HCT116 (cell line): ENCODE measurements at regions not wholly inside any gene's neighbourhood (a gene's known extent, or its start where the extent isn't known, plus 50 kb on each side); places are given as distances from the start of the nearest gene placed in this dataset.

Experiments used
- CEBPB ChIP-seq: IDR thresholded peaks from 2 replicates; pipeline ENCODE4 v1.6.1; 2012; ENCODE audit warnings: low read depth
- EZH2 ChIP-seq: fragments of 200-600 bp; sonication (generic); IDR thresholded peaks from 2 replicates; pipeline ENCODE4 v1.6.1; 2017; ENCODE audit warnings: antibody characterized with exemption, mixed run types
- TF ChIP-seq, protein P1 (sequence below), 3 experiments: fragments of 200-600 bp in 1 of 3; sonication (generic) in 1 of 3; IDR thresholded peaks in 2 of 3; conservative IDR thresholded peaks in 1 of 3; 2 replicates each; pipeline ENCODE4 v1.5.1; 2012 to 2017; ENCODE audit warnings: low read depth in 2 of 3, low read length in 2 of 3, antibody characterized with exemption in 1 of 3, borderline replicate concordance in 1 of 3, control low read depth in 1 of 3, mild to moderate bottlenecking in 1 of 3, mixed read lengths in 1 of 3, mixed run types in 1 of 3, moderate library complexity in 1 of 3; ENCODE audit not compliant: insufficient read depth in 1 of 3

DNA sequence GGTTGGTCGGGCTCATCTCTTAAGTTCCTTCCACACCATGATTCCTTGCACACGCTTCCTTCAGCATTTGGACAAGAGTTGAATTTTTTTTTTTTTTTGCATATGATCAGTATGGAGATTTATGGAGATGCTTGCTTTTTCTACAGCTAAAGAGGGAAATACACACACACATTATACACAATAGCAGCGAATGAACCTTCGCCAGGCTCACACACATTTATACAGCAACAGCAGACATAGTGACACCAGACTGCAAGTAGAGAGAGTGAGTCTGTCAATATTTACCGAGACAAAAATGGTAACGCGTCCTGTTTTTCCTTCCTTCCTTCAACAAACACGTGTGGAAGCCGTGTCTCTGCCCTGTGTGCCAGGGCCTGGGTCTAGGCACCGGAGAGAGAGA, 897.9 kb downstream of the BCL11B start:
- TF ChIP-seq EZH2 (no peak), CEBPB (no peak)
- TF ChIP-seq, protein P1, sequence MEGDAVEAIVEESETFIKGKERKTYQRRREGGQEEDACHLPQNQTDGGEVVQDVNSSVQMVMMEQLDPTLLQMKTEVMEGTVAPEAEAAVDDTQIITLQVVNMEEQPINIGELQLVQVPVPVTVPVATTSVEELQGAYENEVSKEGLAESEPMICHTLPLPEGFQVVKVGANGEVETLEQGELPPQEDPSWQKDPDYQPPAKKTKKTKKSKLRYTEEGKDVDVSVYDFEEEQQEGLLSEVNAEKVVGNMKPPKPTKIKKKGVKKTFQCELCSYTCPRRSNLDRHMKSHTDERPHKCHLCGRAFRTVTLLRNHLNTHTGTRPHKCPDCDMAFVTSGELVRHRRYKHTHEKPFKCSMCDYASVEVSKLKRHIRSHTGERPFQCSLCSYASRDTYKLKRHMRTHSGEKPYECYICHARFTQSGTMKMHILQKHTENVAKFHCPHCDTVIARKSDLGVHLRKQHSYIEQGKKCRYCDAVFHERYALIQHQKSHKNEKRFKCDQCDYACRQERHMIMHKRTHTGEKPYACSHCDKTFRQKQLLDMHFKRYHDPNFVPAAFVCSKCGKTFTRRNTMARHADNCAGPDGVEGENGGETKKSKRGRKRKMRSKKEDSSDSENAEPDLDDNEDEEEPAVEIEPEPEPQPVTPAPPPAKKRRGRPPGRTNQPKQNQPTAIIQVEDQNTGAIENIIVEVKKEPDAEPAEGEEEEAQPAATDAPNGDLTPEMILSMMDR (IDR thresholded peaks at IDR 0.05 in 2 of 3, conservative IDR thresholded peaks at IDR 0.05 in 1 of 3; ENCODE audit: borderline replicate concordance in 1 of 3, insufficient read depth in 1 of 3, low read depth in 2 of 3, low read length in 2 of 3), result no peak
